OCI-LY3 (cell line): ENCODE measurements at regions not wholly inside any gene's neighbourhood (a gene's known extent, or its start where the extent isn't known, plus 50 kb on each side); places are given as distances from the start of the nearest gene placed in this dataset.

Experiments
- H2AFZ ChIP-seq: fragments of 200-600, 300-600 bp; shearing (Covaris generic); 2 replicates; pipeline ENCODE4 v1.6.0; 2014; ENCODE audit warnings: antibody characterized with exemption, low read depth, low read length
- H3K27ac ChIP-seq: fragments of 200-600, 300-600 bp; sonication (generic); 2 replicates; pipeline ENCODE4 v1.5.1; 2014; ENCODE audit warnings: mild to moderate bottlenecking, low read length, moderate library complexity, mixed read lengths
- H3K27me3 ChIP-seq: fragments of 200-600, 300-600 bp; sonication (generic); 2 replicates; pipeline ENCODE4 v1.6.1; 2014; ENCODE audit warnings: low read depth, low read length, mixed read lengths
- H3K36me3 ChIP-seq: fragments of 200-600, 300-600 bp; sonication (generic); replicated peaks from 2 replicates; pipeline ENCODE3; 2014; ENCODE audit warnings: low read depth, low read length, mixed read lengths
- H3K4me1 ChIP-seq: fragments of 300-600, 200-600 bp; sonication (generic); 2 replicates; pipeline ENCODE4 v1.6.1; 2014; ENCODE audit warnings: low read length, mixed read lengths
- H3K4me2 ChIP-seq: fragments of 200-600, 300-600 bp; sonication (generic); 2 replicates; pipeline ENCODE4 v1.6.1; 2014; ENCODE audit warnings: low read length, mixed read lengths
- H3K4me3 ChIP-seq: fragments of 300-600, 200-600 bp; sonication (generic); 2 replicates; pipeline ENCODE4 v1.5.1; 2014; ENCODE audit warnings: antibody characterized with exemption, mild to moderate bottlenecking, low read length, moderate library complexity
- H3K79me2 ChIP-seq: fragments of 300-600, 200-600 bp; shearing (Covaris generic); 2 replicates; pipeline ENCODE4 v1.6.1; 2014; ENCODE audit warnings: mild to moderate bottlenecking, low read length, mixed read lengths
- H3K9ac ChIP-seq: fragments of 300-600, 200-600 bp; shearing (Covaris generic); 2 replicates; pipeline ENCODE4 v1.6.0; 2014; ENCODE audit warnings: mild to moderate bottlenecking, low read length, moderate library complexity
- H3K9me3 ChIP-seq: fragments of 200-600, 300-600 bp; shearing (Covaris generic); 2 replicates; pipeline ENCODE4 v1.6.1; 2014; ENCODE audit warnings: low read length, mixed read lengths; ENCODE audit not compliant: insufficient read depth
- H4K20me1 ChIP-seq: fragments of 200-600, 300-600 bp; sonication (generic); 2 replicates; pipeline ENCODE4 v1.6.1; 2016; ENCODE audit warnings: low read length, mixed read lengths; ENCODE audit not compliant: insufficient read depth
- CTCF ChIP-seq: fragments of 200-600, 300-600 bp; sonication (generic); IDR thresholded peaks from 2 replicates; pipeline ENCODE4 v1.5.1; 2014; ENCODE audit warnings: antibody characterized with exemption, low read length, low read depth
- EZH2phosphoT487 ChIP-seq: fragments of 200-600 bp; shearing (Covaris generic); IDR thresholded peaks from 2 replicates; pipeline ENCODE4 v1.6.1; 2018; ENCODE audit warnings: antibody characterized with exemption, mixed run types, low read depth

DNA sequence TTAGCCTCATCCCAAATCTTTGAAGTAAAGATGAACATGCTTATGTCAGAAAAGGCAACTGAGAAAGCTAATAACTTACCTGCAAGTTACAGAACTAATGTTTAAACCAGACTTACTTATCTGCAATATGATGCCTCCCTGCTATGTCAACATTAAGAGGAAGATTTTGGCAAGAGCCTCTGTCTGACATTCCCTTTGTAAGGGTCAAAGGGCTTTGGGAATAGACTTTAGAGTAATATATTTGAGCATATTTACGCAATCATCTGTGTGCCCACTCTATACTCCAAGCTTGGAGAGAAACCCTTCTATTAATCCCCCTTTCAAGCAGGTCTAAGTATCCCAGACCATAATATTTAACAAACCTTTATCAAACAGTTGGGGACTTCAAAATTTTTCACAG lies 389.4 kb downstream of the NPIPA8 start:
- TF ChIP-seq CTCF (no peak), EZH2phosphoT487 (no peak)
- H3K79me2 ChIP-seq: no peaks in the 10 kb centered on the region
- H3K4me2 ChIP-seq: no peak overlapping the region
- H3K9ac ChIP-seq: no peak overlapping the region
- H3K4me1 ChIP-seq: no peaks in the 10 kb centered on the region
- H3K4me3 ChIP-seq: no peak overlapping the region
- no peak overlapping the region for H2AFZ ChIP-seq
- peaks cover 8% of the 10 kb centered on the region; the same call in 1 of the 2 replicates for H3K27me3 ChIP-seq
- no peak overlapping the region for H3K27ac ChIP-seq
- H3K9me3 ChIP-seq: no peaks in the 10 kb centered on the region
- no peaks in the 10 kb centered on the region for H3K36me3 ChIP-seq
- H4K20me1 ChIP-seq: no peaks in the 10 kb centered on the region

- Histone ChIP-seq H3K79me2 (no peaks in the 10 kb centered on the region), H3K4me2 (no peak overlapping the region), H3K9me3 (no peaks in the 10 kb centered on the region), H3K36me3 (no peaks in the 10 kb centered on the region), H2AFZ (no peak overlapping the region), H3K9ac (no peak overlapping the region), H3K27me3 (peaks cover 8% of the 10 kb centered on the region; the same call in 1 of the 2 replicates), H4K20me1 (no peaks in the 10 kb centered on the region), H3K4me3 (no peak overlapping the region), H3K4me1 (no peaks in the 10 kb centered on the region), H3K27ac (no peak overlapping the region)
- no peak for TF ChIP-seq CTCF
- no peak for TF ChIP-seq EZH2phosphoT487
Observed at GRCh38 chr16:17945080-17945601, 391.4 kb downstream of the NPIPA8 start.

DNA sequence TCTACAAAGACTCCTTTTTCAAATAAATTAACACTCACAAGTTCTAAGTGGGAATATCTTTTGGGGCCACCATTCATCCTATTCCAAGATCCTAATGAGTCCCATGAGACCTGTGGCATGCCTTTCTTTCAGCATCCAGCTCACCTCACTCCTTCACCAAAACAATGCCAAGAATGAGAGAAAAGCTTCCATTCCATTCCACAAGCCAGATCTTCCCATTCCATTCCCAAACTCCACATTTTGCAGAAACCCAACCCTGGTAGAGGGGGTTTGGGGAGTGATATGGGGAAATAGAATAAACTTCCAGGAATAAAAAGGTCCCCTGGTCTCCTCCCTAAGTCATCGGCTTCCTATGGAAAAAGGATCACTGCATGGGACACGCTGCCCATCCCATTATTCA lies 392.2 kb downstream of the NPIPA8 start:
- Histone ChIP-seq H3K9ac (no peak overlapping the region), H3K4me2 (no peak overlapping the region)

GRCh38 chr16:17942067-17942466 lies 394.5 kb downstream of the NPIPA8 start:
- Histone ChIP-seq H3K27me3 (peaks cover 3% of the 10 kb centered on the region; the same call in 1 of the 2 replicates), H3K4me2 (no peak overlapping the region), H2AFZ (no peak overlapping the region), H4K20me1 (no peaks in the 10 kb centered on the region), H3K36me3 (no peaks in the 10 kb centered on the region), H3K4me1 (no peaks in the 10 kb centered on the region), H3K27ac (no peak overlapping the region), H3K79me2 (no peaks in the 10 kb centered on the region), H3K9me3 (no peaks in the 10 kb centered on the region), H3K4me3 (no peak overlapping the region), H3K9ac (no peak overlapping the region)
- TF ChIP-seq EZH2phosphoT487 (no peak), CTCF (no peak)

More for the DNA sequence above, 392.2 kb downstream of the NPIPA8 start:
- Histone ChIP-seq H3K27me3 (peaks cover 8% of the 10 kb centered on the region; the same call in 1 of the 2 replicates), H3K36me3 (no peaks in the 10 kb centered on the region), H2AFZ (no peak overlapping the region), H4K20me1 (no peaks in the 10 kb centered on the region), H3K9me3 (no peaks in the 10 kb centered on the region), H3K4me3 (no peak overlapping the region), H3K27ac (no peak overlapping the region), H3K4me1 (no peaks in the 10 kb centered on the region), H3K79me2 (no peaks in the 10 kb centered on the region)
- TF ChIP-seq EZH2phosphoT487 (no peak), CTCF (no peak)
